Right lobe of liver (tissue), 6 donors: ENCODE measurements at regions not wholly inside any gene's neighbourhood (a gene's known extent, or its start where the extent isn't known, plus 50 kb on each side); places are given as distances from the start of the nearest gene placed in this dataset.

Source experiments
- ATAC-seq, 4 donors: fragments of 200-7000 bp; cut with Tn5 transposase; one replicate each; pipeline ENCODE4 v1.9.1; 2020; ENCODE audit warnings: mild to moderate bottlenecking in 4 of 4, moderate library complexity in 4 of 4
- DNase-seq, 3 donors: peaks; one replicate each; pipeline ENCODE4 v3.0.0-alpha.2; 2020
- H3K27ac ChIP-seq, 3 donors: fragments of 200-600 bp; one replicate each; pipeline ENCODE4 v1.8.0; 2022
- H3K27me3 ChIP-seq, 2 donors: fragments of 200-600 bp; one replicate each; pipeline ENCODE4 v1.8.0; 2022
- H3K36me3 ChIP-seq, 4 donors: fragments of 200-600 bp; sonication (generic) in 1 of 4; one replicate each; pipeline versions ENCODE4 v1.5.1 to v1.8.0; 2017 to 2022; ENCODE audit warnings: control low read depth in 1 of 4
- H3K4me1 ChIP-seq, 4 donors: fragments of 200-600 bp; sonication (generic) in 1 of 4; one replicate each; pipeline versions ENCODE4 v1.5.1 to v1.8.0; 2017 to 2022; ENCODE audit warnings: control low read depth in 1 of 4
- H3K4me3 ChIP-seq, 3 donors: fragments of 200-600 bp; one replicate each; pipeline ENCODE4 v1.8.0; 2022
- H3K9me3 ChIP-seq, 4 donors: fragments of 200-600 bp; sonication (generic) in 1 of 4; one replicate each; pipeline versions ENCODE4 v1.5.1 to v1.8.0; 2017 to 2022; ENCODE audit warnings: control low read depth in 1 of 4
- POLR2A ChIP-seq: fragments of 450-650 bp; IDR thresholded peaks from one replicate; pipeline ENCODE4 v1.6.1; 2017; ENCODE audit warnings: antibody characterized with exemption, mild to moderate bottlenecking
- WGBS: methylation state at CpG from one replicate; pipeline ENCODE4 v1.1.6; 2018; ENCODE audit warnings: low coverage, low lambda C conversion rate; ENCODE audit not compliant: insufficient coverage; ENCODE audit errors: missing lambda C conversion rate; 5-methylcytosine and 5-hydroxymethylcytosine counted together
- intact Hi-C, 2 donors: fragments of 100-400 bp; cut with DNase I; formaldehyde crosslinking; loops; one replicate each; pipeline versions ENCODE4 v1.11.2 to v1.14.1; 2022
- TF ChIP-seq, protein P1 (sequence below), 4 donors: fragments of 200-600 bp in 3 of 4; fragments of 450-650 bp in 1 of 4; IDR thresholded peaks; one replicate each; pipeline versions ENCODE4 v1.5.1 to v1.8.0; 2016 to 2022; ENCODE audit warnings: antibody characterized with exemption in 4 of 4, mild to moderate bottlenecking in 2 of 4
- donor health status: DM: no; HTN: yes; CAD: no.
- donor health status: DM: no; HTN: no; CAD: no.
- donor health status: DM: no; HTN: no; CAD: no.
- donor health status: DM: no; HTN: yes; CAD: no.
- donor health status: DM: no; HTN: yes; CAD: no.

DNA sequence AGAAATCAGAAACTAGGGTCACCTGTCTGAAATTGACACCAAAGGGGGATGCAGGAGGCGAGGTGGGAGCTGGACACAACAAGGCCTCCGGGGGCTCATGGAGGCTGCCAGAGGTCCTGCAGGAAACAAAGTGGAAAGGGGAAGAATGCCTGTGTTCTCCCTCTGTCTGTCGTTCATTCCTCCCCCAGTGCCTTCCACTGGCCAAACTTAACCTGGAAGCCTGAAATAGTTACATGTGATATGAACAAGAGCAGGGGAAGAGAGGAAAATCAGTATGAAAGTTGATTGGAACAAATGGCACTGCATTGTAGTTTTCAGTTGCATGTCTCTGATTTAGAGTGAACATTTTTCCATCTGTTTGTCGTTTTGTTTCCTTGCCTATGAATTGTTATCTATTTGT lies 502.0 kb upstream of the CFAP20DC start:
- intact Hi-C loops = no loop called here
- TF ChIP-seq, protein P1, sequence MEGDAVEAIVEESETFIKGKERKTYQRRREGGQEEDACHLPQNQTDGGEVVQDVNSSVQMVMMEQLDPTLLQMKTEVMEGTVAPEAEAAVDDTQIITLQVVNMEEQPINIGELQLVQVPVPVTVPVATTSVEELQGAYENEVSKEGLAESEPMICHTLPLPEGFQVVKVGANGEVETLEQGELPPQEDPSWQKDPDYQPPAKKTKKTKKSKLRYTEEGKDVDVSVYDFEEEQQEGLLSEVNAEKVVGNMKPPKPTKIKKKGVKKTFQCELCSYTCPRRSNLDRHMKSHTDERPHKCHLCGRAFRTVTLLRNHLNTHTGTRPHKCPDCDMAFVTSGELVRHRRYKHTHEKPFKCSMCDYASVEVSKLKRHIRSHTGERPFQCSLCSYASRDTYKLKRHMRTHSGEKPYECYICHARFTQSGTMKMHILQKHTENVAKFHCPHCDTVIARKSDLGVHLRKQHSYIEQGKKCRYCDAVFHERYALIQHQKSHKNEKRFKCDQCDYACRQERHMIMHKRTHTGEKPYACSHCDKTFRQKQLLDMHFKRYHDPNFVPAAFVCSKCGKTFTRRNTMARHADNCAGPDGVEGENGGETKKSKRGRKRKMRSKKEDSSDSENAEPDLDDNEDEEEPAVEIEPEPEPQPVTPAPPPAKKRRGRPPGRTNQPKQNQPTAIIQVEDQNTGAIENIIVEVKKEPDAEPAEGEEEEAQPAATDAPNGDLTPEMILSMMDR (IDR thresholded peaks at IDR 0.05) = no peak
- TF ChIP-seq POLR2A = no peak
- Histone ChIP-seq H3K27ac (no peak overlapping the region), H3K9me3 (no peaks in the 10 kb centered on the region), H3K36me3 (no peaks in the 10 kb centered on the region), H3K4me1 (no peaks in the 10 kb centered on the region), H3K4me3 (no peak overlapping the region), H3K27me3 (no peaks in the 10 kb centered on the region)
- ATAC-seq = no peak
- no peak for DNase-seq
- WGBS = 62% methylated on average over 4 of the region's 4 CpGs

DNA sequence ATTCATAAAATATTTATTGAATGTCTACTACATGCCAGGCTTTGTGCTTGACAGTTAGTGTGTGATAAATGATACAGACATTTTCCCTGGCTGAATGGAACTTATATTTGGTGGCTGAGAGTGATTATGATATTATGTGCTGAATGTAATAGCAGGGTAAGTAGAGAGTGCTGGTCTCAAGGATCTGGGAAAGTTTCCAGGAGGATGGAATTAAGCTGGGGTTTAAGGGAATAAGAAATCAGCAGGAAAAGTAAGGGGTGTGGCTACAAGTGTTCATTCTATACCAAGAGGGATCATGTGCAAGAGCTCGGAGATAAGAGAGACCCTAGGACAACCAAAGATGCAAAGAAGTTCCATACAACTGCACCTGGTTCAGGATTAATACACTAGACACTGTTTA lies 500.1 kb upstream of the CFAP20DC start:
- no peaks in the 10 kb centered on the region for H3K27me3 ChIP-seq
- no peak overlapping the region for H3K4me3 ChIP-seq
- no peaks in the 10 kb centered on the region for H3K4me1 ChIP-seq
- H3K36me3 ChIP-seq = no peaks in the 10 kb centered on the region
- ATAC-seq (no peak), DNase-seq (no peak)
- intact Hi-C loops = no loop called here
- TF ChIP-seq, protein P1 (IDR thresholded peaks at IDR 0.05) = no peak
- no peak for TF ChIP-seq POLR2A
- WGBS = 28% methylated on average over 1 of the region's 1 CpG
- no peak overlapping the region for H3K27ac ChIP-seq
- H3K9me3 ChIP-seq = no peaks in the 10 kb centered on the region

DNA sequence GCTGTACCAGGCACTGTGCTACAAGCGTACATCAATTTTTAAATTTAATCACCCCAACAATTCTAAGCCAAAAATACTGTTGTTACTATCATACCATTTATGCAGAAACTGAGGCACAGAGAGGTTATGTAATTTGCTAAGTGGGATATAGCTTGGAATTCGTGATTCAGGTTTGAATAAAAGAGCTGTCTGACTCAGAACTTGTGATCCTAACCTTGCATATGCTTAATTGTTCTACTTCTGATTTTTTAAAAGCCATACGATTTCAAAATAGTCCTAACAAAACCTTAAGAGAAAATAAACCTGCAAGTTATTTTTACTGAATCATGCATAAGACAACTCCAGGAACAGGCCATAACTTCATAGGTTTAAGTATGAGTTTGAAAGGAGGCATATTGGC lies 498.0 kb upstream of the CFAP20DC start:
- H3K4me1 ChIP-seq = no peaks in the 10 kb centered on the region
- no peak for TF ChIP-seq POLR2A
- TF ChIP-seq, protein P1 (IDR thresholded peaks at IDR 0.05) = no peak
- H3K4me3 ChIP-seq = no peak overlapping the region
- no peaks in the 10 kb centered on the region for H3K27me3 ChIP-seq
- intact Hi-C loops = no loop called here
- H3K9me3 ChIP-seq = no peaks in the 10 kb centered on the region
- WGBS = 74% methylated on average over 3 of the region's 3 CpGs
- no peak for ATAC-seq
- no peak overlapping the region for H3K27ac ChIP-seq
- H3K36me3 ChIP-seq = no peaks in the 10 kb centered on the region
- DNase-seq = no peak

DNA sequence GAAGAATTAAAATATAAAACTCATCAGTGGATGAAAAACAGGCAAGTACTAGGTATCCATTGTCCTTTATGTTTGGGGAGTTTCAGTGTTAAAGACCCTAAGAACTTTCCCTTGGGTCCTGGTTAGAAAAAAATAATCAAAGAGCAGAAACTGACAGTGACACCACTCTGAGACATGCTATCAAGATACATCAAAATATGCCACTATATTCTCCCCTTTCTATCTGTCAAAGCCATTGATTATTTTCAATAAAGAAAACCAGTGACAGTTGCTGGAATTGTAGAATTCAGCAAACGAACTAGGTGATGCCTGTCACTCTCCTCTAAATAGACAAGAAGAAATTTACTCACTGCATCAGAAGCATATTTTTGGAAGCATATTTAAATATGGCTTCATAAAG lies 496.7 kb upstream of the CFAP20DC start:
- WGBS = 46% methylated on average over 1 of the region's 1 CpG
- intact Hi-C loops = no loop called here

More for the DNA sequence above, 496.7 kb upstream of the CFAP20DC start:
- Histone ChIP-seq H3K4me3 (no peak overlapping the region), H3K27me3 (no peaks in the 10 kb centered on the region), H3K36me3 (no peaks in the 10 kb centered on the region), H3K27ac (no peak overlapping the region), H3K4me1 (no peaks in the 10 kb centered on the region), H3K9me3 (no peaks in the 10 kb centered on the region)
- no peak for TF ChIP-seq POLR2A
- TF ChIP-seq, protein P1 (IDR thresholded peaks at IDR 0.05) = no peak
- DNase-seq = no peak
- ATAC-seq = no peak
